ENCODE measurements at regions not wholly inside any gene's neighbourhood (a gene's known extent, or its start where the extent isn't known, plus 50 kb on each side); places are given as distances from the start of the nearest gene placed in this dataset.
"Not testable (repeated sequence)": the region's sequence is repeated elsewhere in the genome, so short reads cannot be mapped to it uniquely, and the experiment has no call there.

- H3K36me3 ChIP-seq = no peaks in the 10 kb centered on the region
- no peak for DNase-seq (ENCODE audit: extremely low spot score)
- H3K9me3 ChIP-seq = peaks cover 0 to 4% (median 0%) of the 10 kb centered on the region in 4 donors
- 32% methylated on average over 2 of the region's 2 CpGs for WGBS
- TF ChIP-seq CTCF (IDR thresholded peaks at IDR 0.05) (no peak), POLR2AphosphoS5 (IDR thresholded peaks at IDR 0.05) (no peak), EP300 (IDR thresholded peaks at IDR 0.05) (no peak), POLR2A (IDR thresholded peaks at IDR 0.05; ENCODE audit: low read depth) (no peak)
- H3K27me3 ChIP-seq = no peaks in the 10 kb centered on the region
- no peak overlapping the region for H3K4me3 ChIP-seq
- H3K27ac ChIP-seq (replicated peaks in 1 of 4) = no peak overlapping the region
- peaks cover 0 to 13% (median 4%) of the 10 kb centered on the region in 4 donors for H3K4me1 ChIP-seq
- intact Hi-C loops (cut with DNase I) = no loop called here
Observed at GRCh38 chr3:59234884-59235633, 185.2 kb upstream of the CFAP20DC start.

- H3K4me1 ChIP-seq; H3K9me3 ChIP-seq; intact Hi-C loops (cut with DNase I); H3K4me3 ChIP-seq; H3K27me3 ChIP-seq; DNase-seq (ENCODE audit: extremely low spot score); H3K27ac ChIP-seq (replicated peaks in 1 of 4); H3K36me3 ChIP-seq: not testable (repeated sequence)
- 65% methylated on average over 2 of the region's 2 CpGs for WGBS
Observed at GRCh38 chr3:59230379-59230778, 180.6 kb upstream of the CFAP20DC start.

GRCh38 chr3:59213860-59214259, 164.0 kb upstream of the CFAP20DC start:
- no peaks in the 10 kb centered on the region for H3K9me3 ChIP-seq
- no peak for DNase-seq (ENCODE audit: extremely low spot score)
- intact Hi-C loops (cut with DNase I) = loop anchor here (5.0 to 10.0 kb wide), 2 partner anchors 361 to 643 kb away; no protein-coding TSS in a partner anchor
- H3K4me1 ChIP-seq = no peaks in the 10 kb centered on the region
- H3K27ac ChIP-seq (replicated peaks in 1 of 4) = no peak overlapping the region
- no peaks in the 10 kb centered on the region for H3K36me3 ChIP-seq
- H3K27me3 ChIP-seq = peaks cover 0 to 7% (median 0%) of the 10 kb centered on the region in 4 donors
- H3K4me3 ChIP-seq = no peak overlapping the region
- TF ChIP-seq POLR2A (IDR thresholded peaks at IDR 0.05; ENCODE audit: low read depth) = no peak
- no peak for TF ChIP-seq POLR2AphosphoS5 (IDR thresholded peaks at IDR 0.05)

- peaks cover 0 to 16% (median 0%) of the 10 kb centered on the region in 4 donors for H3K27me3 ChIP-seq
- no peaks in the 10 kb centered on the region for H3K4me1 ChIP-seq
- TF ChIP-seq POLR2A (IDR thresholded peaks at IDR 0.05; ENCODE audit: low read depth) = no peak
- peak; percentile 67 to 71 (median 67) for TF ChIP-seq CTCF (IDR thresholded peaks at IDR 0.05)
- TF ChIP-seq POLR2AphosphoS5 (IDR thresholded peaks at IDR 0.05) = no peak
- no peak for TF ChIP-seq EP300 (IDR thresholded peaks at IDR 0.05)
- H3K27ac ChIP-seq (replicated peaks in 1 of 4) = no peak overlapping the region
- intact Hi-C loops (cut with DNase I) = loop anchor here (5.0 to 10.0 kb wide), 2 partner anchors 363 to 645 kb away; no protein-coding TSS in a partner anchor
- no peak overlapping the region for H3K4me3 ChIP-seq
- no peak for DNase-seq (ENCODE audit: extremely low spot score)
- no peaks in the 10 kb centered on the region for H3K9me3 ChIP-seq
- no peaks in the 10 kb centered on the region for H3K36me3 ChIP-seq
Observed at GRCh38 chr3:59212128-59212779, 162.4 kb upstream of the CFAP20DC start.

- no peaks in the 10 kb centered on the region for H3K4me1 ChIP-seq
- H3K4me3 ChIP-seq = no peak overlapping the region
- peaks cover 0 to 16% (median 0%) of the 10 kb centered on the region in 4 donors for H3K27me3 ChIP-seq
- WGBS = 68% methylated on average over 2 of the region's 2 CpGs
- no peak for DNase-seq (ENCODE audit: extremely low spot score)
- TF ChIP-seq POLR2A (IDR thresholded peaks at IDR 0.05; ENCODE audit: low read depth) = no peak
- no peak for TF ChIP-seq EP300 (IDR thresholded peaks at IDR 0.05)
- no peak for TF ChIP-seq POLR2AphosphoS5 (IDR thresholded peaks at IDR 0.05)
- no peak for TF ChIP-seq CTCF (IDR thresholded peaks at IDR 0.05)
- intact Hi-C loops (cut with DNase I) = loop anchor here (5.0 to 10.0 kb wide), 2 partner anchors 365 to 647 kb away; no protein-coding TSS in a partner anchor
- H3K9me3 ChIP-seq = no peaks in the 10 kb centered on the region
- no peaks in the 10 kb centered on the region for H3K36me3 ChIP-seq
- no peak overlapping the region for H3K27ac ChIP-seq (replicated peaks in 1 of 4)
Observed at GRCh38 chr3:59210260-59210659, 160.4 kb upstream of the CFAP20DC start.
